BJ (cell line): ENCODE measurements at regions not wholly inside any gene's neighbourhood (a gene's known extent, or its start where the extent isn't known, plus 50 kb on each side); places are given as distances from the start of the nearest gene placed in this dataset.
"Not testable (repeated sequence)": the region's sequence is repeated elsewhere in the genome, so short reads cannot be mapped to it uniquely, and the experiment has no call there.

Source experiments
- CTCF ChIA-PET: fragments of 350-600 bp; formaldehyde crosslinking; extraction: SDS; loops from one replicate; lab custom pipeline; 2021; ENCODE audit warnings: antibody characterized with exemption, inconsistent platforms; lab: Yijun Ruan, JAX
- POLR2A ChIA-PET: fragments of 300-600 bp; sonication (Branson Sonifier 250); formaldehyde crosslinking; extraction: SDS; loops from one replicate; lab custom pipeline; 2021; ENCODE audit warnings: antibody characterized with exemption; lab: Charles Lee
- DNase-seq: peaks from one replicate; pipeline ENCODE4 v3.0.0-alpha.2; 2011; ENCODE audit warnings: low read depth
- H3K27me3 ChIP-seq: 2 replicates; pipeline ENCODE4 v1.6.0; 2011; ENCODE audit warnings: low read length; ENCODE audit not compliant: control insufficient read depth, insufficient read depth
- H3K36me3 ChIP-seq: 2 replicates; pipeline ENCODE4 v1.5.1; 2011; ENCODE audit warnings: low read length; ENCODE audit not compliant: control insufficient read depth, insufficient read depth
- H3K4me3 ChIP-seq: 2 replicates; pipeline ENCODE4 v1.5.1; 2011; ENCODE audit warnings: low read depth, mild to moderate bottlenecking, control low read depth, low read length
- CTCF ChIP-seq: IDR thresholded peaks from 2 replicates; pipeline ENCODE4 v1.5.1; 2011; ENCODE audit warnings: low read depth, mild to moderate bottlenecking, control low read depth, inconsistent platforms, low read length, moderate library complexity; ENCODE audit not compliant: insufficient read depth

DNA sequence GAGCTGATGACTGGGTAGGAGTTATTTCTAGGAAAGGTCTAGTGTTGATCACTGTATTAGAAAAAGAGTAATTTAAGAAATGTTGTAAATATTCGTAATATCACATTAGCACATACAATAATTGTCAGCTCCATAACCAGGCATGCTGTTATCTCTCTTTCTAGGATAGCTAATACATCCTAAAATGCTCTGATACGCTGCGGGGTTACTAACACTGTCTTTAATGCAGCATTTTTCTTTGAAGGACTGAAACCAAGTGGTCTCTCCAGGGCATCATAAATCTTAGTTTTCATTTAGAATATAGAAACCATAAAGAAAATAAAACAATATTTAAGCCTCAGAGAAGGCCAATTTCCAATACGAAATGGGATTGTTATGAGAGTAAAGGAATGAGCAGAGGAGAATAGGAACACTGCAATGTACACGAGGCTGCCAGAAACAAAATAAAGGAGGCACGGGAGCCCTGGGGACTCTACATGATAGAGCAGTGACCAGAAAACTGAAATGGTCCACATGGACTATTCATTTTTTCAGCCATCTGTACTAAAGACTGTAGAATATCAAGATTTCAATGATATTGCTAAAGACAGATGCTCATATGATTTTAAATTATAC, 1606.7 kb upstream of the AGA start:
- POLR2A ChIA-PET: no interaction called here
- no peak for DNase-seq
- CTCF ChIA-PET: no interaction called here

DNA sequence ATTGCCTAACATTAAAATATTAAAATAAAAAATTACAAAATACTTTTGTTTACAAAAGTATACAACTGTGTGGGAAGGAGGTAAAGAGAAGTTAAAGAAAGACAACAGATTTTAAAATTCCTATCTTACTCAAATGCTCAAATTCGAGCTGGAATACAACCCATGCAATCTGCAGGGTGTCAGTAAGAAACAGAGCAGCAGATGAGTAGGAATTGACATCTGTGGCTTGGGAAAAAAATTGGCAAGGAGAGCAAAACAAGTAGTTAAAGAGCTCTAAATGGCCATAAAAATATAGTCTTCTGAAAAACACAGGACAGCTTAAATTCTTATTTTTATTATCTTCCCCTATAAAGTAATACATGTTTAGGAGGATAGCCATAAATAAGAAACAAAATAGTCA, 1609.0 kb upstream of the AGA start:
- no peak for DNase-seq
- ChIA-PET POLR2A (no interaction called here), CTCF (no interaction called here)
- Histone ChIP-seq H3K27me3 (no peaks in the 10 kb centered on the region), H3K4me3 (no peak overlapping the region), H3K36me3 (no peaks in the 10 kb centered on the region)
- TF ChIP-seq CTCF: no peak

More for the DNA sequence above, 1606.7 kb upstream of the AGA start:
- no peak for TF ChIP-seq CTCF
- H3K27me3 ChIP-seq: no peaks in the 10 kb centered on the region
- no peak overlapping the region for H3K4me3 ChIP-seq
- no peaks in the 10 kb centered on the region for H3K36me3 ChIP-seq

GRCh38 chr4:179059396-179059795, 1617.2 kb upstream of the AGA start:
- no peak for TF ChIP-seq CTCF
- Histone ChIP-seq H3K36me3 (no peaks in the 10 kb centered on the region), H3K4me3 (no peak overlapping the region), H3K27me3 (no peaks in the 10 kb centered on the region)
- DNase-seq: no peak
- ChIA-PET POLR2A (no interaction called here), CTCF (no interaction called here)

DNA sequence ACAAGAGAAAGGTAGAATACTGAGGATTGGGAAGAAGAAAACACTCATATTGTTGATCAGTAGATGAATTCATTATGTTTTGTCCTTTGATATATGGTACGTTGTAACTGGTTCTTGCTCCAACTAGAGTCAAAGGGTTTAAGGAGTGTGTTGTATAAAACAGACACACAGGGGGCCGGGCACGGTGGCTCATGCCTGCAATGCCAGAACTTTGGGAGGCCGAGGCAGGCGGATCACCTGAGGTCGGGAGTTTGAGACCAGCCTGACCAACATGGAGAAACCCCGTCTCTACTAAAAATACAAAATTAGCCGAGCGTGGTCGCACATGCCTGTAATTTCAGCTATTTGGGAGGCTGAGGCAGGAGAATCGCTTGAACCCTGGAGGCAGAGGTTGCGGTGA, 1624.0 kb upstream of the AGA start:
- H3K27me3 ChIP-seq, H3K36me3 ChIP-seq, POLR2A ChIA-PET, CTCF ChIA-PET, DNase-seq, H3K4me3 ChIP-seq: not testable (repeated sequence)

DNA sequence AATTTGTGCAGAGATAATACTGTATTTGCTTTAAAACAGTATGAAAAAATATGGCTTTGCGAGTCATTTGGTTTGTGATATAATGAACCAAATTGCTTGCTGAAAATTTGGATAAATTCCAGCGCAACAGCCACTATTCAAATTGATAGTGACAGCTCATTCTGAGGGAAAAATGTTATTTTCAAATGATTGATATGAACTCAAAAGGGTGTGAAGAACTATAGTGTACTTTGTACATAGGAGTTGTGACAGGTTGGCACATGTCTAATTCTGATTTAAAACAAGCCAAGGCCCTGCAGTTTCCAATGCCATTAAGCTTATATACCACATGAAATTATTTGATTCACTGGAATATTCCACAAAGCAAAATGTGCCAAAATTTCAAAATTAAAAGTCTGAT, 1628.9 kb upstream of the AGA start:
- H3K36me3 ChIP-seq: no peaks in the 10 kb centered on the region
- H3K4me3 ChIP-seq: no peak overlapping the region
- no peak for DNase-seq
- H3K27me3 ChIP-seq: no peaks in the 10 kb centered on the region
- ChIA-PET POLR2A (no interaction called here), CTCF (no interaction called here)
- TF ChIP-seq CTCF: no peak

DNA sequence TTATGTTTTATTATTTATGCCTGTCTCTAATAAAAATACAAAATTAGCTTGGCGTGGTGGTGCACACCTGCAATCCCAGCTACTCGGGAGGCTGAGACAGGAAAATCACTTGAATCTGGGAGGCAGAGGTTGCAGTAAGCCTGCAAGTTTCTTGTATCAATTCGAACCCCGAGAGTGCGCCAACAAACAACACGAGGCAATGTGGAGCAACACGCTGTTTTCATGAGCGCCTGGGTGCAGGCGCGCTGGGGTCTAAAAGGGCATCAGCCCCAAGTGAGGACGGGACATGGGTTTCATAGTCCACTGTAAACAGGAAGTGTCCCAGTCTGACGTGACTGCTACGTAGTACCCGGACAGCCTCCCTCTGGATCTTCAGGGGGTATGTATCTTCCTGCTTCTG, 1634.6 kb upstream of the AGA start:
- CTCF ChIA-PET: no interaction called here
- Histone ChIP-seq H3K27me3 (no peaks in the 10 kb centered on the region), H3K36me3 (no peaks in the 10 kb centered on the region), H3K4me3 (no peak overlapping the region)
- no peak for DNase-seq
- no peak for TF ChIP-seq CTCF
- POLR2A ChIA-PET: no interaction called here
